ENCODE measurements at regions not wholly inside any gene's neighbourhood (a gene's known extent, or its start where the extent isn't known, plus 50 kb on each side); places are given as distances from the start of the nearest gene placed in this dataset.

GRCh38 chr5:109927639-109928038 lies 237.9 kb downstream of the MAN2A1 start:
- TF ChIP-seq CTCF (IDR thresholded peaks at IDR 0.05; ENCODE audit: insufficient read depth, low read length) (no peak), POLR2AphosphoS5 (IDR thresholded peaks at IDR 0.05; ENCODE audit: low read depth) (no peak), SPI1 (IDR thresholded peaks at IDR 0.05; ENCODE audit: borderline replicate concordance, low read depth) (no peak), REST (IDR thresholded peaks at IDR 0.05; ENCODE audit: insufficient replicate concordance, low read depth) (no peak), GABPA (IDR thresholded peaks at IDR 0.05; ENCODE audit: low read depth) (no peak)
- H3K27ac ChIP-seq (replicated peaks) = no peak overlapping the region
- no peak for DNase-seq (ENCODE audit: low read depth in 1 of 2, low spot score in 1 of 2)
- H3K4me3 ChIP-seq (replicated peaks; ENCODE audit: insufficient read depth, low read length) = no peak overlapping the region
- no peaks in the 10 kb centered on the region for H3K27me3 ChIP-seq (ENCODE audit: insufficient read depth, poor library complexity, severe bottlenecking)

- no peak overlapping the region for H3K4me3 ChIP-seq (replicated peaks; ENCODE audit: insufficient read depth, low read length)
- H3K27ac ChIP-seq (replicated peaks) = no peak overlapping the region
- DNase-seq (ENCODE audit: low read depth in 1 of 2, low spot score in 1 of 2) = no peak
- TF ChIP-seq REST (IDR thresholded peaks at IDR 0.05; ENCODE audit: insufficient replicate concordance, low read depth) = no peak
- TF ChIP-seq CTCF (IDR thresholded peaks at IDR 0.05; ENCODE audit: insufficient read depth, low read length) = no peak
- no peak for TF ChIP-seq GABPA (IDR thresholded peaks at IDR 0.05; ENCODE audit: low read depth)
- TF ChIP-seq POLR2AphosphoS5 (IDR thresholded peaks at IDR 0.05; ENCODE audit: low read depth) = no peak
- no peak for TF ChIP-seq SPI1 (IDR thresholded peaks at IDR 0.05; ENCODE audit: borderline replicate concordance, low read depth)
- no peaks in the 10 kb centered on the region for H3K27me3 ChIP-seq (ENCODE audit: insufficient read depth, poor library complexity, severe bottlenecking)
Measured at GRCh38 chr5:109928046-109928445, 238.3 kb downstream of the MAN2A1 start.

- Histone ChIP-seq H3K27me3 (ENCODE audit: insufficient read depth, poor library complexity, severe bottlenecking) (no peaks in the 10 kb centered on the region), H3K4me3 (replicated peaks; ENCODE audit: insufficient read depth, low read length) (no peak overlapping the region), H3K27ac (replicated peaks) (no peak overlapping the region)
- DNase-seq (ENCODE audit: low read depth in 1 of 2, low spot score in 1 of 2) = no peak
- TF ChIP-seq SPI1 (IDR thresholded peaks at IDR 0.05; ENCODE audit: borderline replicate concordance, low read depth) (no peak), CTCF (IDR thresholded peaks at IDR 0.05; ENCODE audit: insufficient read depth, low read length) (no peak), GABPA (IDR thresholded peaks at IDR 0.05; ENCODE audit: low read depth) (no peak), REST (IDR thresholded peaks at IDR 0.05; ENCODE audit: insufficient replicate concordance, low read depth) (no peak), POLR2AphosphoS5 (IDR thresholded peaks at IDR 0.05; ENCODE audit: low read depth) (no peak)
Measured at GRCh38 chr5:109928811-109929210, 239.1 kb downstream of the MAN2A1 start.
